HCT116 (cell line): ENCODE measurements at regions not wholly inside any gene's neighbourhood (a gene's known extent, or its start where the extent isn't known, plus 50 kb on each side); places are given as distances from the start of the nearest gene placed in this dataset.

Experiments
- ATAC-seq: fragments of 200-7000 bp; cut with Tn5 transposase; 2 replicates; pipeline ENCODE4 v1.9.1; 2020; ENCODE audit warnings: mild to moderate bottlenecking, moderate library complexity
- BruUV-seq: library from RNA; stranded (reverse); fragments of 400-500 nt; replicated peaks from 2 replicates; lab custom pipeline; 2021; lab: Mats Ljungman, UMichigan
- CTCF ChIA-PET: fragments of 300-600 bp; sonication (Branson Sonifier 250); formaldehyde crosslinking; loops from one replicate; lab custom pipeline; 2021; ENCODE audit warnings: antibody characterized with exemption; lab: Charles Lee
- POLR2A ChIA-PET: fragments of 300-600, 350-600 bp; sonication (Branson Sonifier 250); formaldehyde crosslinking; loops from one replicate; lab custom pipeline; 2021; ENCODE audit warnings: antibody characterized with exemption; lab: Charles Lee
- RAD21 ChIA-PET, 2 experiments: fragments of 300-600 bp; sonication (Branson Sonifier 250); formaldehyde crosslinking; loops; one replicate each; lab custom pipeline; 2023; ENCODE audit warnings: low total read pairs in 2 of 2; ENCODE audit not compliant: uncharacterized antibody in 2 of 2, unreplicated experiment in 2 of 2, low non-redundant PET in 1 of 2; lab: Charles Lee
- DNase-seq: peaks from one replicate; pipeline ENCODE4 v3.0.0-alpha.2; 2010; ENCODE audit warnings: low read depth, low spot score
- H2AFZ ChIP-seq: fragments of 200-600 bp; shearing (Covaris generic), sonication (generic); 2 replicates; pipeline ENCODE4 v1.6.1; 2017; ENCODE audit warnings: low read depth, mixed run types, mixed read lengths, antibody characterized with exemption, low read length; ENCODE audit not compliant: poor library complexity, severe bottlenecking
- H3K27ac ChIP-seq: 2 replicates; pipeline ENCODE4 v1.5.1; 2012; ENCODE audit warnings: low read depth, low read length
- H3K27me3 ChIP-seq: fragments of 200-600 bp; sonication (generic); 2 replicates; pipeline ENCODE4 v1.6.1; 2016; ENCODE audit warnings: mixed run types, low read length, mixed read lengths; ENCODE audit not compliant: insufficient read depth
- H3K36me3 ChIP-seq, 2 experiments: fragments of 200-500 bp in 1 of 2; fragments of 200-600 bp in 1 of 2; sonication (Bioruptor generic) in 1 of 2; sonication (generic) in 1 of 2; 2 replicates each; pipeline versions ENCODE4 v1.5.1 to v1.6.1; 2014 to 2016; ENCODE audit warnings: low read length in 2 of 2, inconsistent platforms in 1 of 2, mixed read lengths in 1 of 2, mixed run types in 1 of 2; ENCODE audit not compliant: insufficient read depth in 2 of 2, control insufficient read depth in 1 of 2
- H3K4me1 ChIP-seq, 2 experiments: fragments of 200-600 bp in 1 of 2; sonication (generic) in 1 of 2; 2 replicates each; pipeline versions ENCODE4 v1.5.1 to v1.6.1; 2012 to 2017; ENCODE audit warnings: low read length in 2 of 2, inconsistent platforms in 1 of 2, mild to moderate bottlenecking in 1 of 2, mixed read lengths in 1 of 2, mixed run types in 1 of 2, moderate library complexity in 1 of 2; ENCODE audit not compliant: insufficient read depth in 2 of 2, control insufficient read depth in 1 of 2
- H3K4me2 ChIP-seq: fragments of 200-600 bp; sonication (generic); 2 replicates; pipeline ENCODE4 v1.6.1; 2017; ENCODE audit warnings: mixed run types, low read length, mixed read lengths
- H3K4me3 ChIP-seq, 2 experiments: fragments of 200-600 bp in 1 of 2; sonication (generic) in 1 of 2; replicated peaks in 1 of 2; 2 replicates each; pipeline ENCODE4 v1.5.1; 2011 to 2016; ENCODE audit warnings: low read length in 2 of 2, control low read depth in 1 of 2, low read depth in 1 of 2, mild to moderate bottlenecking in 1 of 2, mixed read lengths in 1 of 2, mixed run types in 1 of 2
- H3K79me2 ChIP-seq: fragments of 200-600 bp; sonication (generic); 2 replicates; pipeline ENCODE4 v1.6.1; 2017; ENCODE audit warnings: mild to moderate bottlenecking, mixed run types, low read length, moderate library complexity, mixed read lengths; ENCODE audit not compliant: insufficient read depth
- H3K9ac ChIP-seq: fragments of 200-600 bp; sonication (generic); 2 replicates; pipeline ENCODE4 v1.6.1; 2016; ENCODE audit warnings: low read length, mixed read lengths
- H3K9me2 ChIP-seq: fragments of 200-600 bp; sonication (generic), shearing (Covaris generic); 2 replicates; pipeline ENCODE4 v1.6.1; 2017; ENCODE audit warnings: mixed run types, mild to moderate bottlenecking, moderate library complexity; ENCODE audit not compliant: insufficient read depth
- H3K9me3 ChIP-seq, 2 experiments: fragments of 200-500 bp in 1 of 2; fragments of 200-600 bp in 1 of 2; sonication (Bioruptor generic) in 1 of 2; sonication (generic) in 1 of 2; 2 replicates each; pipeline ENCODE4 v1.6.1; 2014 to 2017; ENCODE audit warnings: low read length in 2 of 2, mixed read lengths in 2 of 2, inconsistent platforms in 1 of 2, low read depth in 1 of 2, mild to moderate bottlenecking in 1 of 2, mixed run types in 1 of 2, moderate library complexity in 1 of 2; ENCODE audit not compliant: control insufficient read depth in 1 of 2, insufficient read depth in 1 of 2
- H4K20me1 ChIP-seq: fragments of 200-600 bp; sonication (generic), shearing (Covaris generic); 2 replicates; pipeline ENCODE4 v1.6.1; 2017; ENCODE audit warnings: mixed run types, mild to moderate bottlenecking, moderate library complexity; ENCODE audit not compliant: insufficient read depth
- ATF3 ChIP-seq: IDR thresholded peaks from 2 replicates; pipeline ENCODE4 v1.6.1; 2012
- CBX3 ChIP-seq: IDR thresholded peaks from 2 replicates; pipeline ENCODE4 v1.6.1; 2012; ENCODE audit warnings: low read depth
- CEBPB ChIP-seq: IDR thresholded peaks from 2 replicates; pipeline ENCODE4 v1.6.1; 2012; ENCODE audit warnings: low read depth
- EGR1 ChIP-seq: IDR thresholded peaks from 2 replicates; pipeline ENCODE4 v1.6.1; 2012; ENCODE audit warnings: low read depth
- EZH2 ChIP-seq: fragments of 200-600 bp; sonication (generic); IDR thresholded peaks from 2 replicates; pipeline ENCODE4 v1.6.1; 2017; ENCODE audit warnings: antibody characterized with exemption, mixed run types
- EZH2phosphoT487 ChIP-seq: fragments of 200-600 bp; IDR thresholded peaks from 2 replicates; pipeline ENCODE4 v1.6.1; 2018; ENCODE audit warnings: antibody characterized with exemption, borderline replicate concordance
- FOSL1 ChIP-seq: IDR thresholded peaks from 2 replicates; pipeline ENCODE4 v1.6.1; 2012; ENCODE audit warnings: low read depth
- JUND ChIP-seq: IDR thresholded peaks from 2 replicates; pipeline ENCODE4 v1.6.1; 2012
- POLR2A ChIP-seq: IDR thresholded peaks from 2 replicates; pipeline ENCODE4 v1.7.0; 2011; ENCODE audit warnings: borderline replicate concordance; ENCODE audit not compliant: insufficient read depth, insufficient read length; ENCODE audit errors: extremely low read depth
- POLR2AphosphoS5 ChIP-seq: IDR thresholded peaks from 2 replicates; pipeline ENCODE4 v1.6.1; 2011; ENCODE audit warnings: mild to moderate bottlenecking, low read depth, low read length, moderate library complexity
- RAD21 ChIP-seq: IDR thresholded peaks from 2 replicates; pipeline ENCODE4 v1.6.1; 2012; ENCODE audit warnings: low read depth, mild to moderate bottlenecking
- REST ChIP-seq: IDR thresholded peaks from 2 replicates; pipeline ENCODE4 v1.6.1; 2012; ENCODE audit warnings: low read depth
- SIN3A ChIP-seq: IDR thresholded peaks from 2 replicates; pipeline ENCODE4 v1.6.1; 2012; ENCODE audit warnings: low read depth
- SP1 ChIP-seq: IDR thresholded peaks from 2 replicates; pipeline ENCODE4 v1.6.1; 2012; ENCODE audit warnings: low read depth
- SRF ChIP-seq: IDR thresholded peaks from 2 replicates; pipeline ENCODE4 v1.6.1; 2012; ENCODE audit warnings: low read depth
- YY1 ChIP-seq: IDR thresholded peaks from 2 replicates; pipeline ENCODE4 v1.6.1; 2011; ENCODE audit warnings: low read length, low read depth, moderate library complexity, mild to moderate bottlenecking; ENCODE audit not compliant: insufficient replicate concordance; ENCODE audit errors: extremely low read depth
- ZBTB33 ChIP-seq: IDR thresholded peaks from 2 replicates; pipeline ENCODE4 v1.6.1; 2011; ENCODE audit warnings: mild to moderate bottlenecking, low read length, moderate library complexity; ENCODE audit not compliant: insufficient replicate concordance; ENCODE audit errors: extremely low read depth
- ZNF274 ChIP-seq: fragments of 200-500 bp; sonication (Bioruptor generic); IDR thresholded peaks from 2 replicates; pipeline ENCODE4 v1.6.1; 2014; ENCODE audit warnings: mild to moderate bottlenecking, low read depth, low read length, inconsistent platforms
- intact Hi-C: fragments of 100-400 bp; cut with micrococcal nuclease; formaldehyde crosslinking; loops from 2 replicates; pipeline ENCODE4 v1.10.0; 2022
- TF ChIP-seq, protein P1 (sequence below), 3 experiments: fragments of 200-600 bp in 1 of 3; sonication (generic) in 1 of 3; IDR thresholded peaks in 2 of 3; conservative IDR thresholded peaks in 1 of 3; 2 replicates each; pipeline ENCODE4 v1.5.1; 2012 to 2017; ENCODE audit warnings: low read depth in 2 of 3, low read length in 2 of 3, antibody characterized with exemption in 1 of 3, borderline replicate concordance in 1 of 3, control low read depth in 1 of 3, mild to moderate bottlenecking in 1 of 3, mixed read lengths in 1 of 3, mixed run types in 1 of 3, moderate library complexity in 1 of 3; ENCODE audit not compliant: insufficient read depth in 1 of 3
- TF ChIP-seq, protein P2 (sequence below): IDR thresholded peaks from 2 replicates; pipeline ENCODE4 v1.6.1; 2012

DNA sequence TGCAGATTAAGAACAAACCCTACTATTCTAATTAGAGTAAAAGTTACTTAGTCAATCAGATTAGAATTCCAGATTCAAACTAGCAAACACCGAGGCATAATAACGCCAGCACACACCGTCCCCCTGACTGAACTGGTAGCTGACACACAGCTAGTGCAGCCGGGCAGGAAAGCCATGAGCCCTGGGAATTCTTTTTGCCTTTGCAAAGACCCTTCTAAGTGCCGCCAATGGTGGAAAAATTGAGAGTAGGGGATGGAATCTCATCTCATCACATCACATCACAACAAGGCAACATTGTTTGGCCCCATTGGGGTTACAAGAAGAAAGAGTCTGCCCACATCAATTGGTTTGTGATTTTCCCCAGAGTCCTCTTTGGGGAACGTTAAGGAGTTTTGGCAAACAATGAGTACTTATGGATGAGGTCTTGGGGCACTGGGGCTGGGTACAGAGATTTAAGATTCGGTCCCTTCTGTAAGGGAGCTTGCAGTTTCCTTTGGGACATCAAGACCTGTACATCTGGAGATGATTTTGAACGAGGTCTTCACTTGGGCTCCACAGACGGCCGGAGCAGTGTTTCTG is 120.4 kb upstream of the MEF2A start:
- H2AFZ ChIP-seq: no peak overlapping the region
- DNase-seq (no peak), ATAC-seq (no peak)
- POLR2A ChIA-PET: interaction anchor here (1.4 kb wide), 1 partner anchor 12 kb away, joined by 3 read pairs; no protein-coding TSS in a partner anchor
- RAD21 ChIA-PET: no interaction called here
- peaks cover 13 to 17% of the 10 kb centered on the region in 2 experiments for H3K4me1 ChIP-seq
- H3K4me2 ChIP-seq: no peak overlapping the region
- no peaks in the 10 kb centered on the region for H3K9me2 ChIP-seq
- no peak overlapping the region for H3K4me3 ChIP-seq
- H3K9ac ChIP-seq: no peak overlapping the region
- no peaks in the 10 kb centered on the region for H3K27me3 ChIP-seq
- H3K36me3 ChIP-seq: no peaks in the 10 kb centered on the region
- intact Hi-C loops: no loop called here
- H3K79me2 ChIP-seq: no peaks in the 10 kb centered on the region
- CTCF ChIA-PET: no interaction called here
- H3K9me3 ChIP-seq: no peaks in the 10 kb centered on the region
- BruUV-seq: no TSS peak
- H3K27ac ChIP-seq: no peak overlapping the region
- no peaks in the 10 kb centered on the region for H4K20me1 ChIP-seq
- TF ChIP-seq SRF (no peak), ZBTB33 (no peak), FOSL1 (no peak), ZNF274 (no peak), EZH2 (no peak), JUND (no peak), EZH2phosphoT487 (no peak), ATF3 (no peak), RAD21 (no peak), CEBPB (no peak), REST (no peak), POLR2AphosphoS5 (no peak), YY1 (no peak), SP1 (no peak), POLR2A (no peak), SIN3A (no peak), EGR1 (no peak), CBX3 (no peak)
- TF ChIP-seq, protein P1, sequence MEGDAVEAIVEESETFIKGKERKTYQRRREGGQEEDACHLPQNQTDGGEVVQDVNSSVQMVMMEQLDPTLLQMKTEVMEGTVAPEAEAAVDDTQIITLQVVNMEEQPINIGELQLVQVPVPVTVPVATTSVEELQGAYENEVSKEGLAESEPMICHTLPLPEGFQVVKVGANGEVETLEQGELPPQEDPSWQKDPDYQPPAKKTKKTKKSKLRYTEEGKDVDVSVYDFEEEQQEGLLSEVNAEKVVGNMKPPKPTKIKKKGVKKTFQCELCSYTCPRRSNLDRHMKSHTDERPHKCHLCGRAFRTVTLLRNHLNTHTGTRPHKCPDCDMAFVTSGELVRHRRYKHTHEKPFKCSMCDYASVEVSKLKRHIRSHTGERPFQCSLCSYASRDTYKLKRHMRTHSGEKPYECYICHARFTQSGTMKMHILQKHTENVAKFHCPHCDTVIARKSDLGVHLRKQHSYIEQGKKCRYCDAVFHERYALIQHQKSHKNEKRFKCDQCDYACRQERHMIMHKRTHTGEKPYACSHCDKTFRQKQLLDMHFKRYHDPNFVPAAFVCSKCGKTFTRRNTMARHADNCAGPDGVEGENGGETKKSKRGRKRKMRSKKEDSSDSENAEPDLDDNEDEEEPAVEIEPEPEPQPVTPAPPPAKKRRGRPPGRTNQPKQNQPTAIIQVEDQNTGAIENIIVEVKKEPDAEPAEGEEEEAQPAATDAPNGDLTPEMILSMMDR (IDR thresholded peaks at IDR 0.05 in 2 of 3, conservative IDR thresholded peaks at IDR 0.05 in 1 of 3; ENCODE audit: borderline replicate concordance in 1 of 3, insufficient read depth in 1 of 3, low read depth in 2 of 3, low read length in 2 of 3): no peak
- TF ChIP-seq, protein P2, sequence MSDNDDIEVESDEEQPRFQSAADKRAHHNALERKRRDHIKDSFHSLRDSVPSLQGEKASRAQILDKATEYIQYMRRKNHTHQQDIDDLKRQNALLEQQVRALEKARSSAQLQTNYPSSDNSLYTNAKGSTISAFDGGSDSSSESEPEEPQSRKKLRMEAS: no peak
